HCT116 (cell line): ENCODE measurements at regions not wholly inside any gene's neighbourhood (a gene's known extent, or its start where the extent isn't known, plus 50 kb on each side); places are given as distances from the start of the nearest gene placed in this dataset.

ENCODE experiments used
- ATAC-seq: fragments of 200-7000 bp; cut with Tn5 transposase; 2 replicates; pipeline ENCODE4 v1.9.1; 2020; ENCODE audit warnings: mild to moderate bottlenecking, moderate library complexity
- BruUV-seq: library from RNA; stranded (reverse); fragments of 400-500 nt; replicated peaks from 2 replicates; lab custom pipeline; 2021; lab: Mats Ljungman, UMichigan
- CTCF ChIA-PET: fragments of 300-600 bp; sonication (Branson Sonifier 250); formaldehyde crosslinking; loops from one replicate; lab custom pipeline; 2021; ENCODE audit warnings: antibody characterized with exemption; lab: Charles Lee
- POLR2A ChIA-PET: fragments of 300-600, 350-600 bp; sonication (Branson Sonifier 250); formaldehyde crosslinking; loops from one replicate; lab custom pipeline; 2021; ENCODE audit warnings: antibody characterized with exemption; lab: Charles Lee
- RAD21 ChIA-PET, 2 experiments: fragments of 300-600 bp; sonication (Branson Sonifier 250); formaldehyde crosslinking; loops; one replicate each; lab custom pipeline; 2023; ENCODE audit warnings: low total read pairs in 2 of 2; ENCODE audit not compliant: uncharacterized antibody in 2 of 2, unreplicated experiment in 2 of 2, low non-redundant PET in 1 of 2; lab: Charles Lee
- DNase-seq: peaks from one replicate; pipeline ENCODE4 v3.0.0-alpha.2; 2010; ENCODE audit warnings: low read depth, low spot score
- H2AFZ ChIP-seq: fragments of 200-600 bp; shearing (Covaris generic), sonication (generic); 2 replicates; pipeline ENCODE4 v1.6.1; 2017; ENCODE audit warnings: low read depth, mixed run types, mixed read lengths, antibody characterized with exemption, low read length; ENCODE audit not compliant: poor library complexity, severe bottlenecking
- H3K27ac ChIP-seq: 2 replicates; pipeline ENCODE4 v1.5.1; 2012; ENCODE audit warnings: low read depth, low read length
- H3K27me3 ChIP-seq: fragments of 200-600 bp; sonication (generic); 2 replicates; pipeline ENCODE4 v1.6.1; 2016; ENCODE audit warnings: mixed run types, low read length, mixed read lengths; ENCODE audit not compliant: insufficient read depth
- H3K36me3 ChIP-seq, 2 experiments: fragments of 200-500 bp in 1 of 2; fragments of 200-600 bp in 1 of 2; sonication (Bioruptor generic) in 1 of 2; sonication (generic) in 1 of 2; 2 replicates each; pipeline versions ENCODE4 v1.5.1 to v1.6.1; 2014 to 2016; ENCODE audit warnings: low read length in 2 of 2, inconsistent platforms in 1 of 2, mixed read lengths in 1 of 2, mixed run types in 1 of 2; ENCODE audit not compliant: insufficient read depth in 2 of 2, control insufficient read depth in 1 of 2
- H3K4me1 ChIP-seq, 2 experiments: fragments of 200-600 bp in 1 of 2; sonication (generic) in 1 of 2; 2 replicates each; pipeline versions ENCODE4 v1.5.1 to v1.6.1; 2012 to 2017; ENCODE audit warnings: low read length in 2 of 2, inconsistent platforms in 1 of 2, mild to moderate bottlenecking in 1 of 2, mixed read lengths in 1 of 2, mixed run types in 1 of 2, moderate library complexity in 1 of 2; ENCODE audit not compliant: insufficient read depth in 2 of 2, control insufficient read depth in 1 of 2
- H3K4me2 ChIP-seq: fragments of 200-600 bp; sonication (generic); 2 replicates; pipeline ENCODE4 v1.6.1; 2017; ENCODE audit warnings: mixed run types, low read length, mixed read lengths
- H3K4me3 ChIP-seq, 2 experiments: fragments of 200-600 bp in 1 of 2; sonication (generic) in 1 of 2; replicated peaks in 1 of 2; 2 replicates each; pipeline ENCODE4 v1.5.1; 2011 to 2016; ENCODE audit warnings: low read length in 2 of 2, control low read depth in 1 of 2, low read depth in 1 of 2, mild to moderate bottlenecking in 1 of 2, mixed read lengths in 1 of 2, mixed run types in 1 of 2
- H3K79me2 ChIP-seq: fragments of 200-600 bp; sonication (generic); 2 replicates; pipeline ENCODE4 v1.6.1; 2017; ENCODE audit warnings: mild to moderate bottlenecking, mixed run types, low read length, moderate library complexity, mixed read lengths; ENCODE audit not compliant: insufficient read depth
- H3K9ac ChIP-seq: fragments of 200-600 bp; sonication (generic); 2 replicates; pipeline ENCODE4 v1.6.1; 2016; ENCODE audit warnings: low read length, mixed read lengths
- H3K9me2 ChIP-seq: fragments of 200-600 bp; sonication (generic), shearing (Covaris generic); 2 replicates; pipeline ENCODE4 v1.6.1; 2017; ENCODE audit warnings: mixed run types, mild to moderate bottlenecking, moderate library complexity; ENCODE audit not compliant: insufficient read depth
- H3K9me3 ChIP-seq, 2 experiments: fragments of 200-500 bp in 1 of 2; fragments of 200-600 bp in 1 of 2; sonication (Bioruptor generic) in 1 of 2; sonication (generic) in 1 of 2; 2 replicates each; pipeline ENCODE4 v1.6.1; 2014 to 2017; ENCODE audit warnings: low read length in 2 of 2, mixed read lengths in 2 of 2, inconsistent platforms in 1 of 2, low read depth in 1 of 2, mild to moderate bottlenecking in 1 of 2, mixed run types in 1 of 2, moderate library complexity in 1 of 2; ENCODE audit not compliant: control insufficient read depth in 1 of 2, insufficient read depth in 1 of 2
- H4K20me1 ChIP-seq: fragments of 200-600 bp; sonication (generic), shearing (Covaris generic); 2 replicates; pipeline ENCODE4 v1.6.1; 2017; ENCODE audit warnings: mixed run types, mild to moderate bottlenecking, moderate library complexity; ENCODE audit not compliant: insufficient read depth
- EGR1 ChIP-seq: IDR thresholded peaks from 2 replicates; pipeline ENCODE4 v1.6.1; 2012; ENCODE audit warnings: low read depth
- ELF1 ChIP-seq: IDR thresholded peaks from 2 replicates; pipeline ENCODE4 v1.6.1; 2012; ENCODE audit warnings: low read depth, borderline replicate concordance
- EZH2 ChIP-seq: fragments of 200-600 bp; sonication (generic); IDR thresholded peaks from 2 replicates; pipeline ENCODE4 v1.6.1; 2017; ENCODE audit warnings: antibody characterized with exemption, mixed run types
- EZH2phosphoT487 ChIP-seq: fragments of 200-600 bp; IDR thresholded peaks from 2 replicates; pipeline ENCODE4 v1.6.1; 2018; ENCODE audit warnings: antibody characterized with exemption, borderline replicate concordance
- JUND ChIP-seq: IDR thresholded peaks from 2 replicates; pipeline ENCODE4 v1.6.1; 2012
- POLR2A ChIP-seq: IDR thresholded peaks from 2 replicates; pipeline ENCODE4 v1.7.0; 2011; ENCODE audit warnings: borderline replicate concordance; ENCODE audit not compliant: insufficient read depth, insufficient read length; ENCODE audit errors: extremely low read depth
- POLR2AphosphoS5 ChIP-seq: IDR thresholded peaks from 2 replicates; pipeline ENCODE4 v1.6.1; 2011; ENCODE audit warnings: mild to moderate bottlenecking, low read depth, low read length, moderate library complexity
- RAD21 ChIP-seq: IDR thresholded peaks from 2 replicates; pipeline ENCODE4 v1.6.1; 2012; ENCODE audit warnings: low read depth, mild to moderate bottlenecking
- SP1 ChIP-seq: IDR thresholded peaks from 2 replicates; pipeline ENCODE4 v1.6.1; 2012; ENCODE audit warnings: low read depth
- SRF ChIP-seq: IDR thresholded peaks from 2 replicates; pipeline ENCODE4 v1.6.1; 2012; ENCODE audit warnings: low read depth
- TCF7L2 ChIP-seq: IDR thresholded peaks from 2 replicates; pipeline ENCODE4 v1.7.0; 2011; ENCODE audit warnings: borderline replicate concordance, inconsistent platforms; ENCODE audit not compliant: insufficient read depth, insufficient read length; ENCODE audit errors: extremely low read depth
- YY1 ChIP-seq: IDR thresholded peaks from 2 replicates; pipeline ENCODE4 v1.6.1; 2011; ENCODE audit warnings: low read length, low read depth, moderate library complexity, mild to moderate bottlenecking; ENCODE audit not compliant: insufficient replicate concordance; ENCODE audit errors: extremely low read depth
- ZBTB33 ChIP-seq: IDR thresholded peaks from 2 replicates; pipeline ENCODE4 v1.6.1; 2011; ENCODE audit warnings: mild to moderate bottlenecking, low read length, moderate library complexity; ENCODE audit not compliant: insufficient replicate concordance; ENCODE audit errors: extremely low read depth
- ZFX ChIP-seq: fragments of 450-650 bp; IDR thresholded peaks from 2 replicates; pipeline ENCODE4 v1.6.1; 2017
- ZNF274 ChIP-seq: fragments of 200-500 bp; sonication (Bioruptor generic); IDR thresholded peaks from 2 replicates; pipeline ENCODE4 v1.6.1; 2014; ENCODE audit warnings: mild to moderate bottlenecking, low read depth, low read length, inconsistent platforms
- intact Hi-C: fragments of 100-400 bp; cut with micrococcal nuclease; formaldehyde crosslinking; loops from 2 replicates; pipeline ENCODE4 v1.10.0; 2022
- TF ChIP-seq, protein P1 (sequence below): IDR thresholded peaks from 2 replicates; pipeline ENCODE4 v1.6.1; 2012
- TF ChIP-seq, protein P2 (sequence below), 3 experiments: fragments of 200-600 bp in 1 of 3; sonication (generic) in 1 of 3; IDR thresholded peaks in 2 of 3; conservative IDR thresholded peaks in 1 of 3; 2 replicates each; pipeline ENCODE4 v1.5.1; 2012 to 2017; ENCODE audit warnings: low read depth in 2 of 3, low read length in 2 of 3, antibody characterized with exemption in 1 of 3, borderline replicate concordance in 1 of 3, control low read depth in 1 of 3, mild to moderate bottlenecking in 1 of 3, mixed read lengths in 1 of 3, mixed run types in 1 of 3, moderate library complexity in 1 of 3; ENCODE audit not compliant: insufficient read depth in 1 of 3

DNA sequence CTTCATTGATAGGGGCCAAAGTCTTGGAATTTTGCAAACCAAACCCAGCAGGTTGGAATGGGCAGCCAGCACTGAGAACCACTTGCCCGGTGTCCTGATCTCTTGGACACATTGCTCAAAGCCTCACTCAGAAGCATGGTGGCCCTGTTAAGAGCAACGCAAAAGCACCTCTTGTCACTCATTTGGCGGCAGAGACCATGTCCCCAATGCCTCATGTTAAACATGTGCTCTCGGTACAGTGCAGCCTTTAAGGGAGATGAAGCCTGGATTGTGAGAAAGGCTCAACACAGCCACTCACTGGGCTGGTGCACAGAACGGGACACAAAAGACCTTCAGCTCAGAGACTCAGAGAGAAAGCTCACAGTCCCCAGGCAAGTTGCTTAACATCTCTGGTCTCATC lies 298.4 kb upstream of the PRDM1 start:
- Histone ChIP-seq H3K27me3 (no peaks in the 10 kb centered on the region), H3K9me2 (no peaks in the 10 kb centered on the region), H3K9me3 (no peaks in the 10 kb centered on the region), H3K4me1 (0 out of 4 replicates have a peak, but pooled peaks cover 0 to 4% of the 10 kb centered on the region in 2 experiments), H4K20me1 (no peaks in the 10 kb centered on the region), H3K27ac (no peak overlapping the region), H3K4me2 (no peak overlapping the region), H3K4me3 (no peak overlapping the region), H3K36me3 (no peaks in the 10 kb centered on the region), H3K9ac (no peak overlapping the region), H2AFZ (no peak overlapping the region), H3K79me2 (no peaks in the 10 kb centered on the region)
- ChIA-PET CTCF (no interaction called here), POLR2A (no interaction called here), RAD21 (no interaction called here)
- ATAC-seq (no peak), DNase-seq (no peak)
- no peak for TF ChIP-seq POLR2AphosphoS5
- TF ChIP-seq YY1, result no peak
- no peak for TF ChIP-seq EGR1
- TF ChIP-seq ZBTB33, result no peak
- no peak for TF ChIP-seq JUND
- no peak for TF ChIP-seq ZFX
- TF ChIP-seq EZH2, result no peak
- TF ChIP-seq RAD21, result no peak
- no peak for TF ChIP-seq SP1
- TF ChIP-seq TCF7L2, result no peak
- TF ChIP-seq POLR2A, result no peak
- TF ChIP-seq, protein P1, sequence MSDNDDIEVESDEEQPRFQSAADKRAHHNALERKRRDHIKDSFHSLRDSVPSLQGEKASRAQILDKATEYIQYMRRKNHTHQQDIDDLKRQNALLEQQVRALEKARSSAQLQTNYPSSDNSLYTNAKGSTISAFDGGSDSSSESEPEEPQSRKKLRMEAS, result no peak
- TF ChIP-seq SRF, result no peak
- TF ChIP-seq, protein P2, sequence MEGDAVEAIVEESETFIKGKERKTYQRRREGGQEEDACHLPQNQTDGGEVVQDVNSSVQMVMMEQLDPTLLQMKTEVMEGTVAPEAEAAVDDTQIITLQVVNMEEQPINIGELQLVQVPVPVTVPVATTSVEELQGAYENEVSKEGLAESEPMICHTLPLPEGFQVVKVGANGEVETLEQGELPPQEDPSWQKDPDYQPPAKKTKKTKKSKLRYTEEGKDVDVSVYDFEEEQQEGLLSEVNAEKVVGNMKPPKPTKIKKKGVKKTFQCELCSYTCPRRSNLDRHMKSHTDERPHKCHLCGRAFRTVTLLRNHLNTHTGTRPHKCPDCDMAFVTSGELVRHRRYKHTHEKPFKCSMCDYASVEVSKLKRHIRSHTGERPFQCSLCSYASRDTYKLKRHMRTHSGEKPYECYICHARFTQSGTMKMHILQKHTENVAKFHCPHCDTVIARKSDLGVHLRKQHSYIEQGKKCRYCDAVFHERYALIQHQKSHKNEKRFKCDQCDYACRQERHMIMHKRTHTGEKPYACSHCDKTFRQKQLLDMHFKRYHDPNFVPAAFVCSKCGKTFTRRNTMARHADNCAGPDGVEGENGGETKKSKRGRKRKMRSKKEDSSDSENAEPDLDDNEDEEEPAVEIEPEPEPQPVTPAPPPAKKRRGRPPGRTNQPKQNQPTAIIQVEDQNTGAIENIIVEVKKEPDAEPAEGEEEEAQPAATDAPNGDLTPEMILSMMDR (IDR thresholded peaks at IDR 0.05 in 2 of 3, conservative IDR thresholded peaks at IDR 0.05 in 1 of 3; ENCODE audit: borderline replicate concordance in 1 of 3, insufficient read depth in 1 of 3, low read depth in 2 of 3, low read length in 2 of 3), result no peak
- TF ChIP-seq ELF1, result no peak
- no peak for TF ChIP-seq EZH2phosphoT487
- no peak for TF ChIP-seq ZNF274
- intact Hi-C loops, result no loop called here
- no TSS peak for BruUV-seq
